ENCODE measurements at regions not wholly inside any gene's neighbourhood (a gene's known extent, or its start where the extent isn't known, plus 50 kb on each side); places are given as distances from the start of the nearest gene placed in this dataset.

GRCh38 chr1:213858581-213858980 lies 129.2 kb upstream of the PROX1 start:
- Histone ChIP-seq H3F3A (ENCODE audit: insufficient read depth, low read length, poor library complexity, severe bottlenecking) (no peaks in the 10 kb centered on the region), H2AFZ (ENCODE audit: low read depth, low read length) (no peak overlapping the region), H3K4me2 (ENCODE audit: low read length) (no peak overlapping the region), H3K9me2 (ENCODE audit: insufficient read depth, low read length) (no peaks in the 10 kb centered on the region), H3K27ac (ENCODE audit: low read length) (no peak overlapping the region), H3K9me3 (ENCODE audit: low read length) (no peaks in the 10 kb centered on the region), H4K20me1 (ENCODE audit: insufficient read depth) (no peaks in the 10 kb centered on the region), H3K27me3 (ENCODE audit: insufficient read depth, low read depth, low read length) (no peaks in the 10 kb centered on the region), H3K9ac (ENCODE audit: low read length) (no peak overlapping the region), H3K79me2 (replicated peaks; ENCODE audit: insufficient read depth, low read length) (no peaks in the 10 kb centered on the region), H3K36me3 (ENCODE audit: insufficient read depth, low read length) (no peaks in the 10 kb centered on the region), H3K4me3 (ENCODE audit: low read length) (no peak overlapping the region)
- no peak for TF ChIP-seq RAD21 (conservative IDR thresholded peaks at IDR 0.05)
- TF ChIP-seq CTCF (IDR thresholded peaks at IDR 0.05; ENCODE audit: poor library complexity, severe bottlenecking), result no peak
- TF ChIP-seq SMC3 (conservative IDR thresholded peaks at IDR 0.05; ENCODE audit: poor library complexity), result no peak
- TF ChIP-seq MXI1 (conservative IDR thresholded peaks at IDR 0.05; ENCODE audit: poor library complexity, severe bottlenecking), result no peak
- TF ChIP-seq POLR2AphosphoS5 (IDR thresholded peaks at IDR 0.05), result no peak
- TF ChIP-seq EP300 (conservative IDR thresholded peaks at IDR 0.05; ENCODE audit: poor library complexity, severe bottlenecking), result no peak
- TF ChIP-seq TAF1 (IDR thresholded peaks at IDR 0.05; ENCODE audit: low read depth), result no peak
- TF ChIP-seq REST (IDR thresholded peaks at IDR 0.05; ENCODE audit: borderline replicate concordance), result no peak
- TF ChIP-seq EZH2 (IDR thresholded peaks at IDR 0.05; ENCODE audit: borderline replicate concordance, insufficient read depth, low read length, poor library complexity, severe bottlenecking), result no peak

- H3K9me3 ChIP-seq (ENCODE audit: low read length), result no peaks in the 10 kb centered on the region
- TF ChIP-seq MXI1 (conservative IDR thresholded peaks at IDR 0.05; ENCODE audit: poor library complexity, severe bottlenecking) (no peak), REST (IDR thresholded peaks at IDR 0.05; ENCODE audit: borderline replicate concordance) (no peak), CTCF (IDR thresholded peaks at IDR 0.05; ENCODE audit: poor library complexity, severe bottlenecking) (no peak), RAD21 (conservative IDR thresholded peaks at IDR 0.05) (no peak), EZH2 (IDR thresholded peaks at IDR 0.05; ENCODE audit: borderline replicate concordance, insufficient read depth, low read length, poor library complexity, severe bottlenecking) (no peak), POLR2AphosphoS5 (IDR thresholded peaks at IDR 0.05) (no peak), TAF1 (IDR thresholded peaks at IDR 0.05; ENCODE audit: low read depth) (no peak)
- no peaks in the 10 kb centered on the region for H3K36me3 ChIP-seq (ENCODE audit: insufficient read depth, low read length)
- no peak overlapping the region for H3K9ac ChIP-seq (ENCODE audit: low read length)
- H3K79me2 ChIP-seq (replicated peaks; ENCODE audit: insufficient read depth, low read length), result no peaks in the 10 kb centered on the region
- H2AFZ ChIP-seq (ENCODE audit: low read depth, low read length), result no peak overlapping the region
- no peaks in the 10 kb centered on the region for H4K20me1 ChIP-seq (ENCODE audit: insufficient read depth)
- no peaks in the 10 kb centered on the region for H3K9me2 ChIP-seq (ENCODE audit: insufficient read depth, low read length)
- H3K27ac ChIP-seq (ENCODE audit: low read length), result no peak overlapping the region
- H3F3A ChIP-seq (ENCODE audit: insufficient read depth, low read length, poor library complexity, severe bottlenecking), result no peaks in the 10 kb centered on the region
- no peak overlapping the region for H3K4me2 ChIP-seq (ENCODE audit: low read length)
- no peak overlapping the region for H3K4me3 ChIP-seq (ENCODE audit: low read length)
- no peaks in the 10 kb centered on the region for H3K27me3 ChIP-seq (ENCODE audit: insufficient read depth, low read depth, low read length)
These were observed 125.9 kb upstream of the PROX1 start for GRCh38 chr1:213861841-213862240.
